ENCODE measurements at regions not wholly inside any gene's neighbourhood (a gene's known extent, or its start where the extent isn't known, plus 50 kb on each side); places are given as distances from the start of the nearest gene placed in this dataset.

GRCh38 chr2:887639-888038, 63.0 kb upstream of the SNTG2 start:
- TF ChIP-seq, protein P1, sequence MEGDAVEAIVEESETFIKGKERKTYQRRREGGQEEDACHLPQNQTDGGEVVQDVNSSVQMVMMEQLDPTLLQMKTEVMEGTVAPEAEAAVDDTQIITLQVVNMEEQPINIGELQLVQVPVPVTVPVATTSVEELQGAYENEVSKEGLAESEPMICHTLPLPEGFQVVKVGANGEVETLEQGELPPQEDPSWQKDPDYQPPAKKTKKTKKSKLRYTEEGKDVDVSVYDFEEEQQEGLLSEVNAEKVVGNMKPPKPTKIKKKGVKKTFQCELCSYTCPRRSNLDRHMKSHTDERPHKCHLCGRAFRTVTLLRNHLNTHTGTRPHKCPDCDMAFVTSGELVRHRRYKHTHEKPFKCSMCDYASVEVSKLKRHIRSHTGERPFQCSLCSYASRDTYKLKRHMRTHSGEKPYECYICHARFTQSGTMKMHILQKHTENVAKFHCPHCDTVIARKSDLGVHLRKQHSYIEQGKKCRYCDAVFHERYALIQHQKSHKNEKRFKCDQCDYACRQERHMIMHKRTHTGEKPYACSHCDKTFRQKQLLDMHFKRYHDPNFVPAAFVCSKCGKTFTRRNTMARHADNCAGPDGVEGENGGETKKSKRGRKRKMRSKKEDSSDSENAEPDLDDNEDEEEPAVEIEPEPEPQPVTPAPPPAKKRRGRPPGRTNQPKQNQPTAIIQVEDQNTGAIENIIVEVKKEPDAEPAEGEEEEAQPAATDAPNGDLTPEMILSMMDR (IDR thresholded peaks at IDR 0.05; ENCODE audit: insufficient read depth, low read depth, low read length), result no peak
- Histone ChIP-seq H3K27me3 (ENCODE audit: control insufficient read depth, insufficient read depth, low read length) (peaks cover 4% of the 10 kb centered on the region), H3K4me3 (ENCODE audit: low read depth, low read length) (no peak overlapping the region), H3K36me3 (ENCODE audit: control insufficient read depth, insufficient read depth, low read length) (no peaks in the 10 kb centered on the region)
- POLR2A ChIA-PET, result no interaction called here
- CTCF ChIA-PET, result no interaction called here
- no peak for DNase-seq (ENCODE audit: low read depth)

- H3K27me3 ChIP-seq (ENCODE audit: control insufficient read depth, insufficient read depth, low read length), result peaks cover 4% of the 10 kb centered on the region
- DNase-seq (ENCODE audit: low read depth), result no peak
- POLR2A ChIA-PET, result no interaction called here
These were observed 64.3 kb upstream of the SNTG2 start for GRCh38 chr2:886072-887022.

DNA sequence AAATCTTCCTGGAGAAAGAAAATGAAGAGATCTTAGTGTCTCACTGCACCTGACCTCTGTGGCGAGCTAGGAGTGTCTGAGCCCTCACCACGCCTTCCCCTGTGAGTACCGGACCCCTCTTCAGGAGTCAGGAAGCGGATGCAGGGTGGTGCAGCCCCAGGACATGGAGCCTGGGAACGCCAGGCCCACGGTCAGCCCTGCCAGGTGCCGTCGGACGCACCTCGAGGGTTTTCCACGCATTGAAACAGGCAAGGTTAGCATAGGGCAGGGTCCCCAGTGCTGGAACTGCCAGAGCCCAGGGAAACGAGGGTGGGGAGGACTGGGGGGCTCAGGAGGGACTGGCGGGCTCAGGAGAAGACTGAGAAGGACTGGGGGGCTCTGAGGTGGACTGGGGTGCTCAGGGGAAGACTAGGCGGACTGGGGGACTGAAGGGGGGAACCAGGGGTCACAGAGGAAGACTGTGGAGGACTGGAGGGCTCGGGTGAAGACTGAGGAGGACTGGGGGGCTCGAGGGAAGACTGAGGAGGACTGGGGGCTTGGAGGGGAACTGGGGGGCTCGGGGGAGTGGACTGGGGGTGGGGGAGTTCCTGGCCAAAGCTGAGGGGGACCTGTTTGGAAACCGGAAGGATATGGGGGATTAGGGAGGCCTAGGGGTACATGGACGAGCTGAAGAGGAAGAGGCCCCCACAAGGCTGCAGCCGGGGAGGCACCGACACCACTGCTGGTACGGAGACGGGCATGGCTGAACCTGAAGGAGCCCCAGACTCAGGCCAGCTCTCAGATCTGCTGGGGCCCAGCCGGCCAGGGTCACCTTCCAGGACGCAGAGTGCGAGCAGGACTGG, 65.2 kb upstream of the SNTG2 start:
- Histone ChIP-seq H3K4me3 (ENCODE audit: low read depth, low read length) (no peak overlapping the region), H3K36me3 (ENCODE audit: control insufficient read depth, insufficient read depth, low read length) (no peaks in the 10 kb centered on the region), H3K27me3 (ENCODE audit: control insufficient read depth, insufficient read depth, low read length) (peaks cover 4% of the 10 kb centered on the region)
- CTCF ChIA-PET, result no interaction called here
- POLR2A ChIA-PET, result no interaction called here
- TF ChIP-seq, protein P1 (IDR thresholded peaks at IDR 0.05; ENCODE audit: insufficient read depth, low read depth, low read length), result no peak
- DNase-seq (ENCODE audit: low read depth), result no peak

More at GRCh38 chr2:886072-887022, 64.3 kb upstream of the SNTG2 start:
- CTCF ChIA-PET, result no interaction called here
- no peaks in the 10 kb centered on the region for H3K36me3 ChIP-seq (ENCODE audit: control insufficient read depth, insufficient read depth, low read length)
- H3K4me3 ChIP-seq (ENCODE audit: low read depth, low read length), result no peak overlapping the region
- TF ChIP-seq, protein P1 (IDR thresholded peaks at IDR 0.05; ENCODE audit: insufficient read depth, low read depth, low read length), result no peak

DNA sequence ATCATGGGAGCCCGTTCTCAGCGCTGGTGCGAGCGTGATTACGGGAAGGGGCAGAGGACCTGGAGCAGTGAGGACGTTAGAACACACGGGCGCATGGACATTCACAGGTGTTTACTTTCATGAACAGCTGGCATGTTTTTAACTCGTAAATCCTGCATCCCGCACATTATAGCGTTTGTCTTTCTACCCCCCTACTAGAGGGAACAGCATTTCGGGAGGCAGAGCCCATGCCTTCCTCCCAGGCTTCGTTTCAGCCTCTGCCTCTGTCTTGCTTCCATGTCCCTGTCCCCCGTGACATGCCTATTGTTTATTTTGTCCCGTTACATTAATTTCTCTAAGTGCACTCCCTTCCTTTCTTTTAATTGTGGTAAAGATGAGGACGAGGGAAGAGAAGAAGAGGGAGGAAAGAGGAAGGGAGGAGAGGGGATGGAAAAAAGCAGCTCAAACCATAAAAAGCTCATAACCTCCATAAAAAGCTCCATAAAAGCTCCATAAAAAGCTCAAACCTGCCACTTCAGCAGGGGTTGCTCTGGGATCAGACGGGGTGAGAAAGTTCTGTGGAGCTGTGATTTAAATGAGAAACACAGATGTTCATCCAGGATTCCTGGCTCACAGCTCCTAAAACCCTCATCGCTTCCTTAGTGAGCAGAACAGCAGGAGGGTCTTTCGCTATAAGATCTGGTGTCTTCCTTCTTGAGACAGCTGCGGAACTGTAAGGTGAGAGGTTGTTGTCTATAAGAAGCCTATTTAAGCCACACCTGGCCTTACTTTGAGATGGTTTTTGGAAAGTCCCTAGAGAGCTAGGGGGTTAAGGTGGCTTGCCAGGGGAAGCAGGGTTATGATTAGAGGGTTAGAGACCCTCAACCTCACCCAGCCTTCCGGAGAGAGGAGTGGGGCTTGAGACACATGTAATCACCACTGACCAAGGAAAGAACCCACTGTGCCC, 66.6 kb upstream of the SNTG2 start:
- H3K4me3 ChIP-seq (ENCODE audit: low read depth, low read length), result no peak overlapping the region
- TF ChIP-seq, protein P1 (IDR thresholded peaks at IDR 0.05; ENCODE audit: insufficient read depth, low read depth, low read length), result no peak
- H3K27me3 ChIP-seq (ENCODE audit: control insufficient read depth, insufficient read depth, low read length), result peaks cover 4% of the 10 kb centered on the region
- ChIA-PET CTCF (interaction anchor here (1.0 to 1.3 kb wide), 2 partner anchors 18 to 34 kb away, joined by 3 read pairs; no protein-coding TSS in a partner anchor), POLR2A (no interaction called here)
- H3K36me3 ChIP-seq (ENCODE audit: control insufficient read depth, insufficient read depth, low read length), result no peaks in the 10 kb centered on the region
- no peak for DNase-seq (ENCODE audit: low read depth)

Data from BJ (cell line).